CD8-positive, alpha-beta memory T cell (primary cell): ENCODE measurements at regions not wholly inside any gene's neighbourhood (a gene's known extent, or its start where the extent isn't known, plus 50 kb on each side); places are given as distances from the start of the nearest gene placed in this dataset.

Source experiments
- CTCF ChIA-PET: fragments of 350-600 bp; sonication (Branson Sonifier 250); formaldehyde crosslinking; loops from one replicate; lab custom pipeline; 2021; ENCODE audit warnings: antibody characterized with exemption; lab: Charles Lee
- POLR2A ChIA-PET: fragments of 350-600 bp; sonication (Branson Sonifier 250); formaldehyde crosslinking; loops from one replicate; lab custom pipeline; 2021; ENCODE audit warnings: antibody characterized with exemption; lab: Charles Lee
- DNase-seq, 5 donors: peaks; one replicate each; pipeline versions ENCODE4 v3.0.0 to v3.0.0-alpha.2; 2020 to 2022; ENCODE audit warnings: mixed read lengths in 1 of 5
- H3K27ac ChIP-seq: one replicate; pipeline ENCODE4 v1.7.0; 2013; ENCODE audit warnings: low read depth, mild to moderate bottlenecking, low read length, moderate library complexity
- H3K27me3 ChIP-seq: 2 replicates; pipeline ENCODE4 v1.7.0; 2013; ENCODE audit warnings: low read length, mild to moderate bottlenecking; ENCODE audit not compliant: insufficient read depth, poor library complexity, severe bottlenecking
- H3K36me3 ChIP-seq: 2 replicates; pipeline ENCODE4 v1.7.0; 2013; ENCODE audit warnings: mild to moderate bottlenecking, low read length, moderate library complexity; ENCODE audit not compliant: insufficient read depth
- H3K4me1 ChIP-seq: 2 replicates; pipeline ENCODE4 v1.7.0; 2013; ENCODE audit warnings: mild to moderate bottlenecking, low read length, moderate library complexity; ENCODE audit not compliant: insufficient read depth
- H3K4me3 ChIP-seq: 2 replicates; pipeline ENCODE4 v1.7.0; 2013; ENCODE audit warnings: mild to moderate bottlenecking, low read length
- H3K9me3 ChIP-seq: 2 replicates; pipeline ENCODE4 v1.7.0; 2013; ENCODE audit warnings: mild to moderate bottlenecking, low read length
- H3K27ac Mint-ChIP-seq, 8 donors: one replicate each; pipeline ENCODE4 v1.8.0; 2020 to 2021; ENCODE audit warnings: mixed read lengths in 8 of 8, mild to moderate bottlenecking in 6 of 8, inconsistent platforms in 3 of 8, moderate library complexity in 3 of 8
- H3K27me3 Mint-ChIP-seq, 2 donors: one replicate each; pipeline ENCODE4 v1.8.0; 2020 to 2021; ENCODE audit warnings: mixed read lengths in 2 of 2, mild to moderate bottlenecking in 1 of 2, moderate library complexity in 1 of 2
- H3K36me3 Mint-ChIP-seq, 3 donors: one replicate each; pipeline ENCODE4 v1.8.0; 2020 to 2021; ENCODE audit warnings: mixed read lengths in 3 of 3, inconsistent platforms in 1 of 3, mild to moderate bottlenecking in 1 of 3
- H3K4me1 Mint-ChIP-seq, 3 donors: one replicate each; pipeline ENCODE4 v1.8.0; 2020 to 2021; ENCODE audit warnings: mixed read lengths in 3 of 3, inconsistent platforms in 1 of 3, mild to moderate bottlenecking in 1 of 3
- H3K4me3 Mint-ChIP-seq, 7 donors: one replicate each; pipeline ENCODE4 v1.8.0; 2020 to 2021; ENCODE audit warnings: mixed read lengths in 7 of 7, mild to moderate bottlenecking in 6 of 7, moderate library complexity in 4 of 7, inconsistent platforms in 2 of 7
- H3K9me3 Mint-ChIP-seq, 5 donors: one replicate each; pipeline ENCODE4 v1.8.0; 2020 to 2022; ENCODE audit warnings: mixed read lengths in 5 of 5, mild to moderate bottlenecking in 3 of 5, moderate library complexity in 2 of 5, inconsistent platforms in 1 of 5

DNA sequence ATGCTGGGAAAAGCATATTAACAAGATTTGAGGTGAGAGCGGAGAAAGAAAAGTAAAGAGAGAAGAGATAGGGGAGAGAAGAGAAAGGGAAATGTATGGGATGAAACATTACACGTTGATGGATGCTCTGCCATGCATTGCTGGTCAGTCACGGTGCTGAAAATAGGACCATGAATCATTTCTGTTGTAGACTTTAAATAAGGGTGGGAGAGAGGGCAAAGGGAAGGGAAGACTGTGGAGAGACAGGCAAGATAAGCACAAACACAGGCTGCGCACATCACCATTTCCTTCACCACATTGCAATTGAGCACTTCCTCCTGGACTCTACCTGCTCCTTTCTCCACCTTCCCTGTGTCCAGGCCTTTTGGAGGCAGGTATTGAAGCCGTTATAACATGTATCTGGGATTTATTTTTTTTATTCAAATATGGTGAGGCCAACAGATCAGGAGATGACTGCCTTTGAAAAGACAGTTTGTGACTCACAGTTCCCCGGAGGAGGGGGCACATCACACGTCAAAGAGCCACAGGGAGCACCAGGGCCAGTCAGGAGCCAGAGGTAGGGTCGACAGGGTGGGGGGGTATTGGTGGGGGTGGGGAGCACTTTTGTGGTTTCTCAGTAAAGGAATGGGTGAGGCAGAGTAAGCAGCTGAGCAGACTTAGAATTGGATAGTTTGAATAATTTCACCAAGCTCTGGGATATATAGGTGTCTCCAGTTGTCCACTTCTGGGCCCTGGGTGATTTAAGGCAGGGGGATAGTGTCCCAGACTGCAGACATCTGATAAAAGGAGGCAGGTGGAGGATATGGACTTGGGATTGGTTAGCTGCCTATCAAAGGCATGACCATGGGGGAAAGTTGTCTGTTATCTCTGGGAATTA is 372.8 kb upstream of the ST6GAL2 start:
- POLR2A ChIA-PET, result no interaction called here
- Mint-ChIP-seq H3K27ac (no peak overlapping the region), H3K9me3 (peaks cover 2 to 17% (median 8%) of the 10 kb centered on the region in 5 donors)

DNA sequence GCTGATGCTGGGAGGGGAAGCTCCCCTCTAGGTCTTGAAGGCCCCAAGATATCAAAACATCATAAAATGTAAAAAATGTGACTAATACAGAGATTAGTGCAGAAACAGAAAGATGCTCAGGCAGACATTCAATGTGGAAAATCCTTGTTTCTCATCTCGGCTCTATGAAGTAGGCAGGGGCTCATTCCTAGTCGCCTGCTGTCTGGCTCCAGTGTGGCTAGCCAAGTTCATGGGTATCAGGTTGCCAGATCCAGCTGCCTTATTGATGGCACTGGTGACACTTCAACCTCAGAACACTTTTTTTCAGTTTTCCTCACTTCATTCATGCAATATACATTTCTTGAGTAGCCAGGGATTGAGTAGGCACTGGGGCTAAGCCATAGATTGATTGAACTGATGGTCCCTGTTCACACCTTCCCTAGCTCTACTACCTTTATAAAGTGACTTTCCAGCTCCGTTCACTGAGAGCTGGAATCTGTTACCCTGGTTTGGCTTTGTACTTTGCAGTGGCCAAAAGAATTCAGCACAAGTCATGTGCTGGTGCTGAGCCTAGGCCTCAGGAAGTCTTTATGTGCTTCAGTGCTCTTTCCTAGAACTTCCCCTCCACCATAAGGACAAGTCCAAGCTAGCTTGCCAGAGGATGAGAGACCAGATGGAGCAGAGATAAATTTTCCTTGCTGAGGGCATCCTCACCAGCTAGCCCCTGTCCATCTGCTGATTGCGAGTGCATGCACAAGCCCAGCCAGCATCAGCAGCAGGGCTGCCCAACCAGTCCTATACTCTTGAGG is 373.6 kb upstream of the ST6GAL2 start:
- Histone ChIP-seq H3K36me3 (no peaks in the 10 kb centered on the region), H3K27ac (no peak overlapping the region), H3K27me3 (no peaks in the 10 kb centered on the region), H3K4me3 (no peak overlapping the region), H3K9me3 (no peaks in the 10 kb centered on the region), H3K4me1 (no peaks in the 10 kb centered on the region)
- Mint-ChIP-seq H3K9me3 (peaks cover 2 to 17% (median 8%) of the 10 kb centered on the region in 5 donors), H3K27ac (no peak overlapping the region), H3K27me3 (no peaks in the 10 kb centered on the region), H3K36me3 (no peaks in the 10 kb centered on the region), H3K4me1 (no peaks in the 10 kb centered on the region), H3K4me3 (no peak overlapping the region)
- no peak for DNase-seq
- ChIA-PET CTCF (no interaction called here), POLR2A (no interaction called here)

More for the DNA sequence above, 372.8 kb upstream of the ST6GAL2 start:
- no peak overlapping the region for H3K27ac ChIP-seq
- H3K9me3 ChIP-seq, result no peaks in the 10 kb centered on the region
- no peaks in the 10 kb centered on the region for H3K27me3 ChIP-seq
- H3K36me3 ChIP-seq, result no peaks in the 10 kb centered on the region
- H3K4me1 ChIP-seq, result no peaks in the 10 kb centered on the region
- no peak overlapping the region for H3K4me3 ChIP-seq
- Mint-ChIP-seq H3K36me3 (no peaks in the 10 kb centered on the region), H3K4me3 (no peak overlapping the region), H3K4me1 (no peaks in the 10 kb centered on the region), H3K27me3 (no peaks in the 10 kb centered on the region)
- CTCF ChIA-PET, result no interaction called here
- DNase-seq, result no peak

- POLR2A ChIA-PET, result no interaction called here
- Histone ChIP-seq H3K4me3 (no peak overlapping the region), H3K4me1 (no peaks in the 10 kb centered on the region), H3K36me3 (no peaks in the 10 kb centered on the region), H3K27me3 (no peaks in the 10 kb centered on the region), H3K27ac (no peak overlapping the region), H3K9me3 (no peaks in the 10 kb centered on the region)
- Mint-ChIP-seq H3K27me3 (no peaks in the 10 kb centered on the region), H3K9me3 (peaks cover 0 to 13% (median 8%) of the 10 kb centered on the region in 5 donors), H3K4me1 (no peaks in the 10 kb centered on the region), H3K4me3 (no peak overlapping the region), H3K27ac (no peak overlapping the region), H3K36me3 (no peaks in the 10 kb centered on the region)
- CTCF ChIA-PET, result no interaction called here
- DNase-seq, result no peak
Observed at GRCh38 chr2:107263628-107264027, 377.7 kb upstream of the ST6GAL2 start.

DNA sequence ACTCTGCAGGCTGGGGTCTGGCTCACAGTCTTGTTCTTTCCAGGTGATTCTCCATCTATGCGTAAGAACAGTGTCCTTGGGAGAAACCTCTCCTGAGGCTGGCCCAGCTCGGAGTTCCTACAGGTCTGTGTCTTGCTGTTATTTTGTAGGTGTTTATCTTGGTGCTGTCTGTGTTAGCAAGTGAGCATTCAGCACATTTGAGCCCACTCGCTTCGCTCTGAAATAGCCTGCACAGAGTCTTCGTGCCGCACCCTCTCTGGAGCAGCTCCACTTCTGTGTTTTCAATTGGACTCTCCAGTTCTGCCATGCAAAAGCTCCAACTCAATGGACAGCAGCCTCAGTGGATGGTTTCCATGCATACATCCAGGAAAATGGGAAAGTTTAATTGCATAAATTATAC is 378.2 kb upstream of the ST6GAL2 start:
- Histone ChIP-seq H3K9me3 (no peaks in the 10 kb centered on the region), H3K27ac (no peak overlapping the region), H3K27me3 (no peaks in the 10 kb centered on the region), H3K4me3 (no peak overlapping the region), H3K36me3 (no peaks in the 10 kb centered on the region), H3K4me1 (no peaks in the 10 kb centered on the region)
- Mint-ChIP-seq H3K4me3 (no peak overlapping the region), H3K9me3 (peaks cover 0 to 17% (median 8%) of the 10 kb centered on the region in 5 donors), H3K36me3 (no peaks in the 10 kb centered on the region), H3K27ac (no peak overlapping the region), H3K27me3 (no peaks in the 10 kb centered on the region), H3K4me1 (no peaks in the 10 kb centered on the region)
- no peak for DNase-seq
- POLR2A ChIA-PET, result no interaction called here
- CTCF ChIA-PET, result no interaction called here

DNA sequence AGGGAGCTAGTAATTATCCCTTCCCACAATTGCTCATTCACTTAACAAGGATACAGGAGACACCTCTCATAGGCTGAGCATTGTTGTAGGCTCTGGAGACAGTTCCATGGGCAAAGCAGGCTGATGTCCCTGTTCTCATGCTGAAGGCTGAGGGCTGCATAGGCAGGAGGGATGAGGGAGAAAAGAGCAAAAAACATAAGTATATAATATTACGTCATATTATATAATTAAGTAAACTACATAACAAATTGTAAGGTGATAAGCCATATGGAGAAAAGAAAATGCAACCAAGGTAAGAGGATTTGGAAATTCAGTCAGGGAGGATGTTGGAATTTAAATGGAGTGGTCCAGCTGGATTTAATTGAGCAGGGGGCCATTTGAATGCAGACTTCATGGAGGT is 380.6 kb upstream of the ST6GAL2 start:
- ChIA-PET POLR2A (no interaction called here), CTCF (no interaction called here)
- Histone ChIP-seq H3K36me3 (no peaks in the 10 kb centered on the region), H3K9me3 (no peaks in the 10 kb centered on the region), H3K4me1 (no peaks in the 10 kb centered on the region), H3K4me3 (no peak overlapping the region), H3K27ac (no peak overlapping the region), H3K27me3 (no peaks in the 10 kb centered on the region)
- H3K27me3 Mint-ChIP-seq, result no peaks in the 10 kb centered on the region
- DNase-seq, result no peak
- no peak overlapping the region for H3K27ac Mint-ChIP-seq
- H3K4me1 Mint-ChIP-seq, result no peaks in the 10 kb centered on the region
- H3K4me3 Mint-ChIP-seq, result no peak overlapping the region
- peaks cover 2 to 9% (median 8%) of the 10 kb centered on the region in 5 donors for H3K9me3 Mint-ChIP-seq
- H3K36me3 Mint-ChIP-seq, result no peaks in the 10 kb centered on the region

DNA sequence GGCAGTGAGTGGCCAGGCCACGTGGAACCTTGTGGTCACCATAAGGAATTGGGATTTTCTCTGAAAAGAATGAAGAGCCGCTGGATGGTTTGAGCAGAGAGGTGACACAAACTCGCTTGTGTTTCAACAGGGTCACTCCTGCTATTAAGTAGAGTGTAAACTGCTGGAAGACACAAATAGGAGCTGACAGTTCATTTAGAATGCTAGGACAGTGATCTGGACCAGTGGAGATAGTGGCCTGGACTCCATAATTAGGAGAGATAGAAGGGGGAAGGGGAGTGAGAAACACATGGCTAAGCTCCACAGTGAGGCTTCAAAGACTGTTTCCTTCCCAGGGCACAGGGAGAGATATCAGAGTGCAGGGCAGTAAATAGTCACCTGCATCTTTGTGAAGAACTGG is 381.1 kb upstream of the ST6GAL2 start:
- H3K4me1 ChIP-seq, result no peaks in the 10 kb centered on the region
- H3K27me3 ChIP-seq, result no peaks in the 10 kb centered on the region
- H3K27ac ChIP-seq, result no peak overlapping the region
- H3K9me3 ChIP-seq, result no peaks in the 10 kb centered on the region
- CTCF ChIA-PET, result no interaction called here
- POLR2A ChIA-PET, result no interaction called here
- Mint-ChIP-seq H3K36me3 (no peaks in the 10 kb centered on the region), H3K4me3 (no peak overlapping the region), H3K9me3 (peaks cover 2 to 11% (median 8%) of the 10 kb centered on the region in 5 donors), H3K27me3 (no peaks in the 10 kb centered on the region), H3K27ac (no peak overlapping the region), H3K4me1 (no peaks in the 10 kb centered on the region)
- no peak overlapping the region for H3K4me3 ChIP-seq
- H3K36me3 ChIP-seq, result no peaks in the 10 kb centered on the region
- DNase-seq, result no peak

DNA sequence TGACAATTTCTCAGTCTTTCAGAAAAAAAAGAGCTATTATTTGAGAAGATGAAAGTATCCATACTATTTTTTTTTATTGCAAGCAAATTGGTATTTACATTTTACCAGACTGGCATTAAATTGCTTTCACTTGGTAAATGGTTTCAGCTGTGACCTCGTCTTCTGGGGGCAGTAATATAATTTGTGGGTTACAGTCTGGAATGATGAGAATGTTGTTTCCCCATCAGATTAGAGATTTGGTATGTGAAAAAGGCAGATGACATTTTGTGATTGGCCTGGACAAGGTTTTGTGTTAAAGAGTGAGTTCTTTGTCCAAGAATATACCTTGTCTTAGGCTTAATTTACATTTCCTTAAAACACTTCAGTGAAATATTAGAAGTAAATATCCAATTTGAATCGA is 390.1 kb upstream of the ST6GAL2 start:
- H3K9me3 ChIP-seq, result no peaks in the 10 kb centered on the region
- H3K27me3 ChIP-seq, result no peaks in the 10 kb centered on the region
- H3K36me3 Mint-ChIP-seq, result no peaks in the 10 kb centered on the region
- no peak overlapping the region for H3K27ac ChIP-seq
- H3K4me3 Mint-ChIP-seq, result no peak overlapping the region
- peaks cover 0 to 2% of the 10 kb centered on the region in 2 donors for H3K27me3 Mint-ChIP-seq
- H3K36me3 ChIP-seq, result no peaks in the 10 kb centered on the region
- H3K4me3 ChIP-seq, result no peak overlapping the region
- H3K27ac Mint-ChIP-seq, result no peak overlapping the region
- CTCF ChIA-PET, result no interaction called here
- POLR2A ChIA-PET, result no interaction called here
- H3K9me3 Mint-ChIP-seq, result peaks cover 0 to 13% (median 0%) of the 10 kb centered on the region in 5 donors
- H3K4me1 Mint-ChIP-seq, result no peaks in the 10 kb centered on the region
- DNase-seq, result no peak
- H3K4me1 ChIP-seq, result no peaks in the 10 kb centered on the region

GRCh38 chr2:107278672-107279071 is 392.7 kb upstream of the ST6GAL2 start:
- no peaks in the 10 kb centered on the region for H3K27me3 ChIP-seq
- no peak overlapping the region for H3K4me3 Mint-ChIP-seq
- H3K27me3 Mint-ChIP-seq, result peaks cover 0 to 3% of the 10 kb centered on the region in 2 donors
- no peaks in the 10 kb centered on the region for H3K36me3 ChIP-seq
- DNase-seq, result no peak
- H3K27ac ChIP-seq, result no peak overlapping the region
- ChIA-PET POLR2A (no interaction called here), CTCF (no interaction called here)
- H3K36me3 Mint-ChIP-seq, result no peaks in the 10 kb centered on the region
- H3K4me3 ChIP-seq, result no peak overlapping the region
- H3K4me1 Mint-ChIP-seq, result no peaks in the 10 kb centered on the region
- H3K9me3 ChIP-seq, result no peaks in the 10 kb centered on the region
- H3K9me3 Mint-ChIP-seq, result peaks cover 0 to 7% (median 0%) of the 10 kb centered on the region in 5 donors
- no peaks in the 10 kb centered on the region for H3K4me1 ChIP-seq
- H3K27ac Mint-ChIP-seq, result no peak overlapping the region
